ENCODE measurements at regions not wholly inside any gene's neighbourhood (a gene's known extent, or its start where the extent isn't known, plus 50 kb on each side); places are given as distances from the start of the nearest gene placed in this dataset.

GRCh38 chr4:159538556-159538955 is 435.7 kb downstream of the RAPGEF2 start:
- Histone ChIP-seq H4K20me1 (ENCODE audit: insufficient read depth, low read length) (no peaks in the 10 kb centered on the region), H3K9me3 (ENCODE audit: low read length) (peaks cover 9% of the 10 kb centered on the region), H3K79me2 (ENCODE audit: insufficient read depth, low read length) (no peaks in the 10 kb centered on the region), H3K4me3 (replicated peaks in 1 of 3; ENCODE audit: insufficient read depth in 1 of 3, low read depth in 2 of 3, low read length in 3 of 3) (no peak overlapping the region), H3K4me1 (ENCODE audit: insufficient read depth, low read length) (no peaks in the 10 kb centered on the region; the same call in 1 of the 2 replicates), H3K27ac (ENCODE audit: extremely low read length, insufficient read depth, low read length) (no peak overlapping the region), H3K27me3 (ENCODE audit: control insufficient read depth in 1 of 2, insufficient read depth in 2 of 2, low read length in 2 of 2) (no peaks in the 10 kb centered on the region; a peak in 1 of 5 replicates), H2AFZ (ENCODE audit: low read length) (no peak overlapping the region), H3K36me3 (replicated peaks in 1 of 2; ENCODE audit: control insufficient read depth in 1 of 2, insufficient read depth in 2 of 2, low read length in 2 of 2) (no peaks in the 10 kb centered on the region), H3K4me2 (ENCODE audit: low read depth, low read length) (no peak overlapping the region), H3K9ac (ENCODE audit: insufficient read depth, low read depth, low read length) (no peak overlapping the region)
- in situ Hi-C loops (cut with HindIII; ENCODE audit: extremely low pct_ligation_motif_present, low pct_unique_long_range_greater_than_20kb) (no loop called here), intact Hi-C loops (cut with micrococcal nuclease; ENCODE audit: unreplicated experiment) (no loop called here)
- TF ChIP-seq ZNF234 (CRISPR knock-in tag; conservative IDR thresholded peaks at IDR 0.05) = no peak
- TF ChIP-seq, protein P1, sequence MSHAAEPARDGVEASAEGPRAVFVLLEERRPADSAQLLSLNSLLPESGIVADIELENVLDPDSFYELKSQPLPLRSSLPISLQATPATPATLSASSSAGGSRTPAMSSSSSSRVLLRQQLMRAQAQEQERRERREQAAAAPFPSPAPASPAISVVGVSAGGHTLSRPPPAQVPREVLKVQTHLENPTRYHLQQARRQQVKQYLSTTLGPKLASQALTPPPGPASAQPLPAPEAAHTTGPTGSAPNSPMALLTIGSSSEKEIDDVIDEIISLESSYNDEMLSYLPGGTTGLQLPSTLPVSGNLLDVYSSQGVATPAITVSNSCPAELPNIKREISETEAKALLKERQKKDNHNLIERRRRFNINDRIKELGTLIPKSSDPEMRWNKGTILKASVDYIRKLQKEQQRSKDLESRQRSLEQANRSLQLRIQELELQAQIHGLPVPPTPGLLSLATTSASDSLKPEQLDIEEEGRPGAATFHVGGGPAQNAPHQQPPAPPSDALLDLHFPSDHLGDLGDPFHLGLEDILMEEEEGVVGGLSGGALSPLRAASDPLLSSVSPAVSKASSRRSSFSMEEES (CRISPR knock-in tag; IDR thresholded peaks at IDR 0.05) = no peak
- TF ChIP-seq CENPT (CRISPR knock-in tag; IDR thresholded peaks at IDR 0.05; ENCODE audit: low read depth) = no peak
- no peak for TF ChIP-seq CBX5 (CRISPR knock-in tag; IDR thresholded peaks at IDR 0.05; ENCODE audit: borderline replicate concordance)
- 33% methylated on average over 8 of the region's 8 CpGs for WGBS (ENCODE audit: low lambda C conversion rate)
- DNase-seq (ENCODE audit: low spot score) (no peak), FAIRE-seq (no peak), ATAC-seq (no peak)
- ChIA-PET POLR2A (no interaction called here), CTCF (ENCODE audit: low intra/inter-chr PET ratio, low total read pairs) (no interaction called here)
- BruUV-seq (replicated peaks) = no TSS peak

DNA sequence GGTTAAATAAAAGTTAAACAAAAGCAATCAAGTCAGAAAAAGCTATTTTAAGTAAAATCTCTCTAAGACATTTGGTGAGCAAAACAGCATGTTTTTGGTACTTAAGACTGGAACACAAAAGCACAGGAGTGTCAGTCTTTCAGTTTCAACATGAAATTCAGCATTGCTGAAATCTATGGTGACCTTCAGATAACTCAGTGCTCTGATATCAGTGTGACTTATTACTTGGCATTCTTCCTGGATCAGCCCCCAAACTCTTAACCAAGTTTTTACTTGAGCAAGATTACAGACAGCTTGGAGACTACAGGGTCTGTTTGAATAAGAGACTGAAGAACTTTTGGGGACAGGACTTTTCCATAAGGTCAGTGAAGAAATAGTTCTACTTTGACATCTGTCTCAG is 437.2 kb downstream of the RAPGEF2 start:
- in situ Hi-C loops (cut with HindIII; ENCODE audit: extremely low pct_ligation_motif_present, low pct_unique_long_range_greater_than_20kb) = no loop called here
- ChIA-PET POLR2A (no interaction called here), CTCF (ENCODE audit: low intra/inter-chr PET ratio, low total read pairs) (no interaction called here)
- FAIRE-seq (no peak), ATAC-seq (no peak), DNase-seq (ENCODE audit: low spot score) (no peak)
- Histone ChIP-seq H3K4me3 (replicated peaks in 1 of 3; ENCODE audit: insufficient read depth in 1 of 3, low read depth in 2 of 3, low read length in 3 of 3) (no peak overlapping the region), H2AFZ (ENCODE audit: low read length) (no peak overlapping the region), H3K27ac (ENCODE audit: extremely low read length, insufficient read depth, low read length) (no peak overlapping the region), H3K4me1 (ENCODE audit: insufficient read depth, low read length) (no peaks in the 10 kb centered on the region; the same call in 1 of the 2 replicates), H3K9ac (ENCODE audit: insufficient read depth, low read depth, low read length) (no peak overlapping the region), H3K27me3 (ENCODE audit: control insufficient read depth in 1 of 2, insufficient read depth in 2 of 2, low read length in 2 of 2) (no peaks in the 10 kb centered on the region; a peak in 1 of 5 replicates), H3K9me3 (ENCODE audit: low read length) (peaks cover 8% of the 10 kb centered on the region), H3K36me3 (replicated peaks in 1 of 2; ENCODE audit: control insufficient read depth in 1 of 2, insufficient read depth in 2 of 2, low read length in 2 of 2) (no peaks in the 10 kb centered on the region), H4K20me1 (ENCODE audit: insufficient read depth, low read length) (no peaks in the 10 kb centered on the region), H3K79me2 (ENCODE audit: insufficient read depth, low read length) (no peaks in the 10 kb centered on the region), H3K4me2 (ENCODE audit: low read depth, low read length) (no peak overlapping the region)
- intact Hi-C loops (cut with micrococcal nuclease; ENCODE audit: unreplicated experiment) = no loop called here
- no TSS peak for BruUV-seq (replicated peaks)
- TF ChIP-seq NR2C2 (CRISPR knock-in tag; IDR thresholded peaks at IDR 0.05; ENCODE audit: borderline replicate concordance) (no peak), GMEB1 (CRISPR knock-in tag; IDR thresholded peaks at IDR 0.05; ENCODE audit: borderline replicate concordance) (no peak), SMAD1 (CRISPR knock-in tag; IDR thresholded peaks at IDR 0.05; ENCODE audit: borderline replicate concordance, low read depth) (no peak), FOXA3 (CRISPR knock-in tag; IDR thresholded peaks at IDR 0.05) (no peak), DBP (CRISPR knock-in tag; IDR thresholded peaks at IDR 0.05; ENCODE audit: not compliant biosample characterization) (no peak), TGIF2 (CRISPR knock-in tag; IDR thresholded peaks at IDR 0.05) (no peak)
- TF ChIP-seq, protein P2, sequence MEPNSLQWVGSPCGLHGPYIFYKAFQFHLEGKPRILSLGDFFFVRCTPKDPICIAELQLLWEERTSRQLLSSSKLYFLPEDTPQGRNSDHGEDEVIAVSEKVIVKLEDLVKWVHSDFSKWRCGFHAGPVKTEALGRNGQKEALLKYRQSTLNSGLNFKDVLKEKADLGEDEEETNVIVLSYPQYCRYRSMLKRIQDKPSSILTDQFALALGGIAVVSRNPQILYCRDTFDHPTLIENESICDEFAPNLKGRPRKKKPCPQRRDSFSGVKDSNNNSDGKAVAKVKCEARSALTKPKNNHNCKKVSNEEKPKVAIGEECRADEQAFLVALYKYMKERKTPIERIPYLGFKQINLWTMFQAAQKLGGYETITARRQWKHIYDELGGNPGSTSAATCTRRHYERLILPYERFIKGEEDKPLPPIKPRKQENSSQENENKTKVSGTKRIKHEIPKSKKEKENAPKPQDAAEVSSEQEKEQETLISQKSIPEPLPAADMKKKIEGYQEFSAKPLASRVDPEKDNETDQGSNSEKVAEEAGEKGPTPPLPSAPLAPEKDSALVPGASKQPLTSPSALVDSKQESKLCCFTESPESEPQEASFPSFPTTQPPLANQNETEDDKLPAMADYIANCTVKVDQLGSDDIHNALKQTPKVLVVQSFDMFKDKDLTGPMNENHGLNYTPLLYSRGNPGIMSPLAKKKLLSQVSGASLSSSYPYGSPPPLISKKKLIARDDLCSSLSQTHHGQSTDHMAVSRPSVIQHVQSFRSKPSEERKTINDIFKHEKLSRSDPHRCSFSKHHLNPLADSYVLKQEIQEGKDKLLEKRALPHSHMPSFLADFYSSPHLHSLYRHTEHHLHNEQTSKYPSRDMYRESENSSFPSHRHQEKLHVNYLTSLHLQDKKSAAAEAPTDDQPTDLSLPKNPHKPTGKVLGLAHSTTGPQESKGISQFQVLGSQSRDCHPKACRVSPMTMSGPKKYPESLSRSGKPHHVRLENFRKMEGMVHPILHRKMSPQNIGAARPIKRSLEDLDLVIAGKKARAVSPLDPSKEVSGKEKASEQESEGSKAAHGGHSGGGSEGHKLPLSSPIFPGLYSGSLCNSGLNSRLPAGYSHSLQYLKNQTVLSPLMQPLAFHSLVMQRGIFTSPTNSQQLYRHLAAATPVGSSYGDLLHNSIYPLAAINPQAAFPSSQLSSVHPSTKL (CRISPR knock-in tag; IDR thresholded peaks at IDR 0.05) = no peak
